ENCODE measurements at regions not wholly inside any gene's neighbourhood (a gene's known extent, or its start where the extent isn't known, plus 50 kb on each side); places are given as distances from the start of the nearest gene placed in this dataset.

DNA sequence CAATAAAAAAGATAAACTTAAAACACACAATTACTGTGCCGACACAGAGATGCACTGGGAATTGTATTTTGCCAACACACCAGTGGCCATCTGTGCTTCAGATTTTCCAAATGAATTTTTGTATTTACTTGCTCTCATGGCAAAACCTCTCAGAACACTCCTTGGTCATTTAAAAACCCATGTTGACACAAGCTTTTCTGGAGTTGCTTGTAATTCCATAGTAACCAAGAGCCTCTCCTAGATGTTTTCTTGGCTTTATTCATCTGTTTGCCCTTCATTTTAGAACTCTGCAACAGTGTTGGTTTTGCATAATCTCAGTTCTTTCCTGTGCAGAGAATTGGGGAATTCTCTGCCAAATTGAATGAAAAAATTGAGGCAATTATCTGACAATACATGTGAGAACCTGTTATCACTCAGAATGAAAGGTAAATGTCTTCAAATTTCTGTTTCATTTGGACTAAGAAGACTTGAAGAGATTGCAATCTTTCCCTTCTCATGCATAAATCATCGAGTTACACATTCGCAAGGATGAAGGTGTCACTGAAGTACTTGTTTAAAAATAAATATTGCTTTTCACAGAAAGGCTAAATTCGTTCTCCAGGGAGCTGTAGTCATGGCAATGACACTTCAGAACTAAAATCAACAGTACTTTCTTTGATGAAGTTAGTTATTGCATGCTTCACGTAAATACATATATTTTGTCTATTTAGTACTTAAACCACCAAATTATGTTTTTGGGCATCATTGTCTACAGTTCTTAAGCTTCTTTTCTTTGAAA lies 301.8 kb upstream of the CTSO start:
- no peaks in the 10 kb centered on the region for H3K27me3 ChIP-seq (ENCODE audit: control insufficient read depth, insufficient read depth, low read length)
- no peaks in the 10 kb centered on the region for H3K79me2 ChIP-seq
- no peak overlapping the region for H3K4me2 ChIP-seq (ENCODE audit: low read length)
- no peak for TF ChIP-seq CTCF (IDR thresholded peaks at IDR 0.05)
- H3K9me3 ChIP-seq (ENCODE audit: control insufficient read depth, low read length) = no peaks in the 10 kb centered on the region
- H3K36me3 ChIP-seq (ENCODE audit: control insufficient read depth, insufficient read depth, low read length) = no peaks in the 10 kb centered on the region
- no peak overlapping the region for H3K4me3 ChIP-seq (ENCODE audit: low read depth, low read length)
- no peak overlapping the region for H2AFZ ChIP-seq
- no peaks in the 10 kb centered on the region for H3K4me1 ChIP-seq
- no peak overlapping the region for H3K9ac ChIP-seq
- no peak overlapping the region for H3K27ac ChIP-seq

DNA sequence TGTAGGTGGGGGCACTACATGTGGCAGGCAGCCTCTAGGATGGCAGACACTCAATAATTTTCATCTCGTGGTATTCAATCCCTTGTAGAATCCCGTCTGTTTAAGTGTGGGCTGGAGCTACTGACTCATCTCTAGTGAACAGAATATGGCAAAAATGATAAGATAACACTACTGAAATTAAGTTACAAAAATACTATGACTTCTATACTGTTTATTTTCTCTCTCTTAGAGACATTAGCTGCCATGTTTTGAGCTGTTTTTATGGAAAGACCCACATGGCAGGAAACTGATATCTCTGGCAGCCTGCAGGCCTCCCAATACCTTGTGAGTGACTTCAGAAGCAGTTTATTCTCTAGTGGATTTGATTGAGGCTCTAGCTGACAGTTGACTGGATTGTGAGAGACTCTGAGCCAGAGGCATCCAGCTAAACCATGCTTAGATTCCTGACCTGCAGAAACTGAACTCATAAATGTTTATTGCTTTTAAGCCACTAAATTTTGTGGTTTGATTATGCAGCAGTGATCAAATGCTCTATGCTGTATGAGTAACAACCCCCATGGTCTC lies 298.8 kb upstream of the CTSO start:
- TF ChIP-seq CTCF (IDR thresholded peaks at IDR 0.05) = no peak
- no peaks in the 10 kb centered on the region for H3K27me3 ChIP-seq (ENCODE audit: control insufficient read depth, insufficient read depth, low read length)
- H3K4me1 ChIP-seq = no peaks in the 10 kb centered on the region
- no peaks in the 10 kb centered on the region for H3K36me3 ChIP-seq (ENCODE audit: control insufficient read depth, insufficient read depth, low read length)
- H3K27ac ChIP-seq = no peak overlapping the region
- H3K4me3 ChIP-seq (ENCODE audit: low read depth, low read length) = no peak overlapping the region
- H3K9ac ChIP-seq = no peak overlapping the region
- no peak overlapping the region for H3K4me2 ChIP-seq (ENCODE audit: low read length)
- H3K79me2 ChIP-seq = no peaks in the 10 kb centered on the region
- H2AFZ ChIP-seq = no peak overlapping the region
- no peaks in the 10 kb centered on the region for H3K9me3 ChIP-seq (ENCODE audit: control insufficient read depth, low read length)

DNA sequence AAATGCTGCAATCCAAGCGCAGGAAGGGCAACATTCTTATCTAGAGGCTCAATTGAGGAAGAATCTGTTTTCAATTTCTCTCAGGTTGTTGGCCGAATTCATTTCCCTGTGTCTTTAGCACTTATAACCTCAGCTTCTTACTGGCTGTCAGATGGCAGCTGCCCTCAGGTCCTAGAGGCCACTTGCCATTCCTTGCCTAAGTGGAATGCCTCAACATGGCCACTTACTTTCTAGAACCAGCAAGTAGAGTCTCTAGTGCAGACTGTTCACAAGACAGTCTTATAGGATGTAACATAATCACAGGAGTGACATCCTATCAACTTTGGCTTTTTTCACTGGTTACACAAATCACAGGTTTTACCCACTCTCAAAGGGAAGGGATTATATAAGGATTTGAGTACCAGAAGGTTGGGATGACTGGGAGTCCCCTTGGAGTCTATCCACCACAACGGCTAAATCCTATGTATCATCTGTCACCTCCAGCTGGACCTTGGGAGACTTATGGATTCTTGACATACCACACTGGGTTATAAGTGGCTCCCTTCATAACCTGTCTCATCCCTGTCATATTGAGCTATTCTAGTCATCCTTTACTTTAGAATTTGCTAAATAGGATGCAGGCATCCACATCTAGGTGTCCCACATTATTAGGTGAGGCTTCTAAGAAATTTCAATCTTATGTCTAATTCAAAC lies 297.9 kb upstream of the CTSO start:
- Histone ChIP-seq H2AFZ (no peak overlapping the region), H3K27ac (no peak overlapping the region)
- no peak for TF ChIP-seq CTCF (IDR thresholded peaks at IDR 0.05)

GRCh38 chr4:156248917-156249316 lies 295.3 kb upstream of the CTSO start:
- Histone ChIP-seq H3K36me3 (ENCODE audit: control insufficient read depth, insufficient read depth, low read length) (no peaks in the 10 kb centered on the region), H3K9ac (no peak overlapping the region), H3K9me3 (ENCODE audit: control insufficient read depth, low read length) (no peaks in the 10 kb centered on the region), H3K4me3 (ENCODE audit: low read depth, low read length) (no peak overlapping the region), H3K27ac (no peak overlapping the region), H2AFZ (no peak overlapping the region), H3K27me3 (ENCODE audit: control insufficient read depth, insufficient read depth, low read length) (no peaks in the 10 kb centered on the region), H3K4me2 (ENCODE audit: low read length) (no peak overlapping the region), H3K4me1 (no peaks in the 10 kb centered on the region), H3K79me2 (no peaks in the 10 kb centered on the region)
- no peak for TF ChIP-seq CTCF (IDR thresholded peaks at IDR 0.05)

More for the DNA sequence above, 297.9 kb upstream of the CTSO start:
- H3K4me2 ChIP-seq (ENCODE audit: low read length) = no peak overlapping the region
- H3K4me3 ChIP-seq (ENCODE audit: low read depth, low read length) = no peak overlapping the region
- no peaks in the 10 kb centered on the region for H3K36me3 ChIP-seq (ENCODE audit: control insufficient read depth, insufficient read depth, low read length)
- no peaks in the 10 kb centered on the region for H3K27me3 ChIP-seq (ENCODE audit: control insufficient read depth, insufficient read depth, low read length)
- no peaks in the 10 kb centered on the region for H3K79me2 ChIP-seq
- H3K9me3 ChIP-seq (ENCODE audit: control insufficient read depth, low read length) = no peaks in the 10 kb centered on the region
- no peak overlapping the region for H3K9ac ChIP-seq
- no peaks in the 10 kb centered on the region for H3K4me1 ChIP-seq

Data from parathyroid adenoma (tissue), 2 donors.